ENCODE measurements at regions not wholly inside any gene's neighbourhood (a gene's known extent, or its start where the extent isn't known, plus 50 kb on each side); places are given as distances from the start of the nearest gene placed in this dataset.

DNA sequence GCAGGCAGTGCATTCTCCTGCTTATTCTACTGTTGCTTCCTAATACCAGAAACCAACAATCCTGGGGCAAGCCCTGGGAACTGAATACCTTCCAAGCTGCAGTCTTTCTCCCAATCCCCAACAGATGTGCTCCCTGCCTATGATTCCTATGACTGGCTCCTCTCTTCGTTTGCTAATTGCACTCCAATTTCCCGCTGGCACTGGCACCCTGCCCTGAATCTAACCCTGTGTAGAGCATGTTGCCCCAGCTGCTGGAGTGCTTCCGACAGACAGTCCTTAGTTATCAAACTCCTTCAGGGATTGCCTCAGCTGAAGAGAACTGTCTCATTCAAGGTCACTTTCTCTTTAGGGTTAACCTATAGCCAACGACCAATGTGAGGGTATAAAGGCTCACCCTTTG lies 214.1 kb downstream of the NECTIN3 start:
- DNase-seq (ENCODE audit: low read depth): no peak
- TF ChIP-seq, protein P1, sequence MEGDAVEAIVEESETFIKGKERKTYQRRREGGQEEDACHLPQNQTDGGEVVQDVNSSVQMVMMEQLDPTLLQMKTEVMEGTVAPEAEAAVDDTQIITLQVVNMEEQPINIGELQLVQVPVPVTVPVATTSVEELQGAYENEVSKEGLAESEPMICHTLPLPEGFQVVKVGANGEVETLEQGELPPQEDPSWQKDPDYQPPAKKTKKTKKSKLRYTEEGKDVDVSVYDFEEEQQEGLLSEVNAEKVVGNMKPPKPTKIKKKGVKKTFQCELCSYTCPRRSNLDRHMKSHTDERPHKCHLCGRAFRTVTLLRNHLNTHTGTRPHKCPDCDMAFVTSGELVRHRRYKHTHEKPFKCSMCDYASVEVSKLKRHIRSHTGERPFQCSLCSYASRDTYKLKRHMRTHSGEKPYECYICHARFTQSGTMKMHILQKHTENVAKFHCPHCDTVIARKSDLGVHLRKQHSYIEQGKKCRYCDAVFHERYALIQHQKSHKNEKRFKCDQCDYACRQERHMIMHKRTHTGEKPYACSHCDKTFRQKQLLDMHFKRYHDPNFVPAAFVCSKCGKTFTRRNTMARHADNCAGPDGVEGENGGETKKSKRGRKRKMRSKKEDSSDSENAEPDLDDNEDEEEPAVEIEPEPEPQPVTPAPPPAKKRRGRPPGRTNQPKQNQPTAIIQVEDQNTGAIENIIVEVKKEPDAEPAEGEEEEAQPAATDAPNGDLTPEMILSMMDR (IDR thresholded peaks at IDR 0.05; ENCODE audit: insufficient read depth, low read depth, low read length): no peak
- H3K4me3 ChIP-seq (ENCODE audit: low read depth, low read length): no peak overlapping the region

DNA sequence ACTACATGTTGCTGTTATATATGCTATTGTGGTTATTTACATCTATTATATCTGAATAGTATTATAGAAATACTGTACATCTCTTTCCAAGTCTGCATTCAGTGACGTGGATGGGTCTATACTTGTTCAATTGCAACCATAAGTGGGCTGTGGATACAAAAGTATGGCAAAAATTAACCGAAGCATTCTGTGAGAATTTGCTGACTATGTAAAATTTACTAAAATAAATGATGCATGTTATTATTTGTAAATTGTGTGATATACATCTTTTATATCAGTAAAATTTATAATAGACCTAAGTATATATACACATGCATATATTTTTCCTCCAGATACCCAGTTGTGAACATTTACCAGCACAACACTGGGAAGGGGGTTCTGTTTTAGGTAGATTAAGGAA lies 215.1 kb downstream of the NECTIN3 start:
- DNase-seq (ENCODE audit: low read depth): no peak
- H3K4me3 ChIP-seq (ENCODE audit: low read depth, low read length): no peak overlapping the region
- TF ChIP-seq, protein P1 (IDR thresholded peaks at IDR 0.05; ENCODE audit: insufficient read depth, low read depth, low read length): no peak

DNA sequence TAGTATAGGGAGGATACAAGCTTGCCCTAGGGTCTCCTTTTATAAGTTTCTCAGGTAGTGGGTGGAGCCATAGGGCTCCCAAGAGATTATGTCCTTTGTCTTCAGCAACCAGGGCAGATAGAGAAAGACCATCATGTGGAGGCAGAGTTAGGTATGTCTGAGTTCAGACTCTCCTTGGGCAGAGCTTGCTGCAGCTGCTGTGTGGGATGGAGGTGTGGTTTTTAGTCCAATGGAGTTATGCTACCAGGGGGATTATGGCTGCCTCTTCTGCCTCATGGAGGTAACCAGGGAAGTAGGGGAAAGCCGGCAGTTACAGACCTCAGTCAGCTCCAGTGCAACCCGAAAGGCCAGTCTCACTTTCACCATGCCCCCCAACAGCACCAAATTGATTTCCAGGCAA lies 220.5 kb downstream of the NECTIN3 start:
- no peak overlapping the region for H3K4me3 ChIP-seq (ENCODE audit: low read depth, low read length)
- no peak for DNase-seq (ENCODE audit: low read depth)
- TF ChIP-seq, protein P1 (IDR thresholded peaks at IDR 0.05; ENCODE audit: insufficient read depth, low read depth, low read length): no peak

DNA sequence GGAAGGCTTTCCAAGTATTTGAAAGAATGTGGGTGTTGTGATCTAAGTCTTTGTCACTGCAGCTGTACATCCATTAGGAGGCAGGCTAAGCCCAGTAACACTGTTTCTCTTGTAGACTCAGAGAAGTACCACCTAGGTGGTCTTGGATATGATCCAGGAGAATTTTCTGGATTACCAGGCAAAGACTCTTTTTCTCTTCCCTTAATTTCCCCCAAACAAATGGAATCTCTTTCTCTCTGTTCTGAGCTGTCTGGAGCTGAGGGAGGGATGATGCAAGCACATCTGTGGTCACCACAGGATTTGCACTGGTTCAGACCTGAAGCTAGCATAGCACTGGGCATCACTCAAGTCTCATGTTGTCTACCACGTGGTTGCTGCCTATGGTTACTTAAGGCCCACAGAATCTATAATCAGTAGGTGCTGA lies 227.6 kb downstream of the NECTIN3 start:
- TF ChIP-seq, protein P1 (IDR thresholded peaks at IDR 0.05; ENCODE audit: insufficient read depth, low read depth, low read length): peak; percentile 21
- no peak for DNase-seq (ENCODE audit: low read depth)
- H3K4me3 ChIP-seq (ENCODE audit: low read depth, low read length): no peak overlapping the region

DNA sequence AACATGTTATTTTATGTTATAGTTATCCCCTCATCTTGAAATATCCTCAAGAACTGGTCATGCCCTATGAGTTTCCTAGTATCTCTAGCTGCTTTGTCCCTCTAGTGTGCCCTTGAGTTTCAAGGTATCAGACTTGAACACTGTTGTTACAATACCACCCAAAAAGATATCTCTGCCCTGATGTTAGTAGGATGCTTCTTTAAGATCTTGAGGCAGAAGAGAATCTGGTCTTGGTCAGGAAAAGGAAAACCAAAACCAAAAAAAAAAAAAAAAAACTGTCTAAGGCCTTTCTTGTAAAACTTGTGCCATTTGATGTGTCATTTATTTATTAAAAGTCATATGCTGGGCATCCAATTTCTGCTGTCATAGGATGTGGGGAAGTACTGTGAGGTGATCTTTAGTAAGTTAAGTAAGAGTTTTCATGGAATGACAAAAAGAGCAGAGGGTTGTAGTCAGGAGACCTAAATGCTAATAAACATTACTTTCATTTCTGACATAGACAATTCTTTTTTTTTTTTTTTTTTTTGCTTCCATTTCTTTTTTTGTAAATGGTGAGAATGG lies 229.7 kb downstream of the NECTIN3 start:
- DNase-seq (ENCODE audit: low read depth): no peak
- H3K4me3 ChIP-seq (ENCODE audit: low read depth, low read length): no peak overlapping the region

DNA sequence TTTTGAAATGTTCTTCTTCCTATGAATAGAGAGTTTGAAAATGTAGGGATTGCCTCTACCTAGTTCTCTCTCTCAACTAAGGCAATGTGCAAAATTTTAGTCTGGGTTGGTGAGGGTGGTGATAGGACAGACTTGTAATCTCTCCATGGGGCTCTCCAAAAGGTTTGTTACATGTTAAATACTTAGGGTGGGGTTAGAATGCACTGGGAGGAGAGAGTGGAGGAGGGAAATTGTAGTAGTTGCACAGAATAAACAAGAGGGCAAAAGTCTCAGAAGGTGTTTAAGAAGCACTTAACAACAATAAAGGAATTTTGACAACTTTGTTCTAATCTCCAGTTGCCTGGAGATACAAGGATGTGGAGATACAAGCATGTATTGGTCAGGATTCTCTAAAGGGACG lies 230.4 kb downstream of the NECTIN3 start:
- no peak for DNase-seq (ENCODE audit: low read depth)
- H3K4me3 ChIP-seq (ENCODE audit: low read depth, low read length): no peak overlapping the region
- TF ChIP-seq, protein P1 (IDR thresholded peaks at IDR 0.05; ENCODE audit: insufficient read depth, low read depth, low read length): no peak

More for the DNA sequence above, 229.7 kb downstream of the NECTIN3 start:
- TF ChIP-seq, protein P1 (IDR thresholded peaks at IDR 0.05; ENCODE audit: insufficient read depth, low read depth, low read length): no peak

DNA sequence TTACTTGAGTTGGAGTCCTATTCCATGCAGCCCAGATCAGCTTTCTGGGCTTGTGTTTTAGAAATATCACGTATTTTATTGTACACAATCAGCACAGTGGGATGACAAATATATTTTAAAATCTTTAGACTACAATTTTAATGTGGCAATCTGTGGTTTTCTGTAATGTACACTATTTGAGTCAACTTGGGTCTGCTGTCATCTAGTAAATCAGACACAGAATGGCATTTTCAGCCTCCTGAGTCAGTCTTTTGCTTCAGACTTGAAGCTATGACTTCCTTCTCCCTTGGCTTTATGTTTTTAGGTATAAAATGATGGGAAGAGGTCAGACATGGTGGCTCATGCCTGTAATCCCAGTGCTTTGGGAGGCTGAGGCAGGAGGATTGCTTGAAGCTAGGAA lies 232.1 kb downstream of the NECTIN3 start:
- TF ChIP-seq, protein P1 (IDR thresholded peaks at IDR 0.05; ENCODE audit: insufficient read depth, low read depth, low read length): no peak
- DNase-seq (ENCODE audit: low read depth): peak; percentile 41
- H3K4me3 ChIP-seq (ENCODE audit: low read depth, low read length): no peak overlapping the region
